Left ventricle myocardium inferior (tissue), 1 donor: ENCODE measurements at regions not wholly inside any gene's neighbourhood (a gene's known extent, or its start where the extent isn't known, plus 50 kb on each side); places are given as distances from the start of the nearest gene placed in this dataset.
"Not testable (repeated sequence)": the region's sequence is repeated elsewhere in the genome, so short reads cannot be mapped to it uniquely, and the experiment has no call there.

Experiments used
- DNase-seq: peaks from one replicate; pipeline ENCODE4 v3.0.0-alpha.2; 2020
- H3K27ac ChIP-seq: fragments of 200-600 bp; replicated peaks from 2 replicates; pipeline ENCODE4 v1.8.0; 2021
- H3K27me3 ChIP-seq: fragments of 200-600 bp; 2 replicates; pipeline ENCODE4 v1.8.0; 2021; ENCODE audit warnings: low read depth
- H3K36me3 ChIP-seq: fragments of 200-600 bp; 2 replicates; pipeline ENCODE4 v1.8.0; 2021
- H3K4me1 ChIP-seq: fragments of 200-600 bp; 2 replicates; pipeline ENCODE4 v1.8.0; 2021
- H3K4me3 ChIP-seq: fragments of 200-600 bp; 2 replicates; pipeline ENCODE4 v1.8.0; 2021; ENCODE audit warnings: mild to moderate bottlenecking, moderate library complexity
- H3K9me3 ChIP-seq: fragments of 200-600 bp; replicated peaks from 2 replicates; pipeline ENCODE4 v1.8.0; 2021
- intact Hi-C: fragments of 100-400 bp; cut with micrococcal nuclease; formaldehyde crosslinking; loops from one replicate; pipeline ENCODE4 v1.11.0; 2022
- TF ChIP-seq, protein P1 (sequence below): fragments of 200-600 bp; IDR thresholded peaks from 2 replicates; pipeline ENCODE4 v1.8.0; 2021; ENCODE audit warnings: antibody characterized with exemption, mild to moderate bottlenecking, borderline replicate concordance
- donor health status: DM: no; HTN: yes; CAD: no; lungs with severe emphysema.

DNA sequence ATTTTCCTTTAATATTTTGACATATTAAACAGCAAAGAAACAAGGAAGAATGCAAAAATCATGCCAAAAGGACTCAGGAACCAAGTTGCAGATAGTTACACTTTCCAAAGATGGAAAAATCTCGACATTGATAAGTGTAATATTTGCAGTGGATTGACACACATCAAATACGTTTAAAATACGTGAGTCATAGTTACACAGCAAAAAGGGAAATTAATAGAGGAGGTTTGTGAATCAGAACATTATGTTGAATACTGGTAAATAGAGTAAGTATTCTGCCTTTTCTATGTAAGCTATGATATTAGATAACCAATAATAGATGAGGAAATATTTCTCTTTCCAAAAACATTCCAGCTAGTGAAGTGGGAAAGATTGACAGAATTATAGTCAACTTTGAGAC is 1761.3 kb upstream of the IGFBP7 start:
- TF ChIP-seq, protein P1, sequence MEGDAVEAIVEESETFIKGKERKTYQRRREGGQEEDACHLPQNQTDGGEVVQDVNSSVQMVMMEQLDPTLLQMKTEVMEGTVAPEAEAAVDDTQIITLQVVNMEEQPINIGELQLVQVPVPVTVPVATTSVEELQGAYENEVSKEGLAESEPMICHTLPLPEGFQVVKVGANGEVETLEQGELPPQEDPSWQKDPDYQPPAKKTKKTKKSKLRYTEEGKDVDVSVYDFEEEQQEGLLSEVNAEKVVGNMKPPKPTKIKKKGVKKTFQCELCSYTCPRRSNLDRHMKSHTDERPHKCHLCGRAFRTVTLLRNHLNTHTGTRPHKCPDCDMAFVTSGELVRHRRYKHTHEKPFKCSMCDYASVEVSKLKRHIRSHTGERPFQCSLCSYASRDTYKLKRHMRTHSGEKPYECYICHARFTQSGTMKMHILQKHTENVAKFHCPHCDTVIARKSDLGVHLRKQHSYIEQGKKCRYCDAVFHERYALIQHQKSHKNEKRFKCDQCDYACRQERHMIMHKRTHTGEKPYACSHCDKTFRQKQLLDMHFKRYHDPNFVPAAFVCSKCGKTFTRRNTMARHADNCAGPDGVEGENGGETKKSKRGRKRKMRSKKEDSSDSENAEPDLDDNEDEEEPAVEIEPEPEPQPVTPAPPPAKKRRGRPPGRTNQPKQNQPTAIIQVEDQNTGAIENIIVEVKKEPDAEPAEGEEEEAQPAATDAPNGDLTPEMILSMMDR = no peak
- Histone ChIP-seq H3K27ac (no peak overlapping the region), H3K4me1 (no peaks in the 10 kb centered on the region), H3K4me3 (no peak overlapping the region), H3K9me3 (no peaks in the 10 kb centered on the region), H3K27me3 (no peaks in the 10 kb centered on the region), H3K36me3 (no peaks in the 10 kb centered on the region)
- DNase-seq = no peak
- intact Hi-C loops = no loop called here

DNA sequence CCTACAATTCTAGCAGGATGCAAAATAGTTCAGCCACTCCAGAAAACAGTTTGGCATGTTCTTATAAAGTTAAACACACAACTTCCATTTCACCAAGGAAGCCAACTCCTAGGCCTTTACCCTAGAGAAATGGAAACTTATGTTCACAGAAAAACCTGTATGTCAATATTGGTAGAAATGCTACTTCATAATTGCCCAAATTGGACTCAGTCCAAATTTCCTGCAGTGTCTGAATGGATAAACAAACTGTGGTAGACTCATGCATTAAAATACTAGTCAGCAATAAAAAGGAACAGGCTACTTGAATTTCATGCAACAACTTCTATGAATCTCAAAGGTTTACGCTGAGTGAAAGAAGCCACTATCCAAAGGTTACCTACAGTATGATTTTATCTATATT is 1738.8 kb upstream of the IGFBP7 start:
- H3K9me3 ChIP-seq = peaks cover 5% of the 10 kb centered on the region
- TF ChIP-seq, protein P1 = no peak
- H3K4me1 ChIP-seq = no peaks in the 10 kb centered on the region
- no peaks in the 10 kb centered on the region for H3K27me3 ChIP-seq
- H3K27ac ChIP-seq = no peak overlapping the region
- intact Hi-C loops = no loop called here
- DNase-seq = no peak
- H3K4me3 ChIP-seq = no peak overlapping the region
- no peaks in the 10 kb centered on the region for H3K36me3 ChIP-seq

DNA sequence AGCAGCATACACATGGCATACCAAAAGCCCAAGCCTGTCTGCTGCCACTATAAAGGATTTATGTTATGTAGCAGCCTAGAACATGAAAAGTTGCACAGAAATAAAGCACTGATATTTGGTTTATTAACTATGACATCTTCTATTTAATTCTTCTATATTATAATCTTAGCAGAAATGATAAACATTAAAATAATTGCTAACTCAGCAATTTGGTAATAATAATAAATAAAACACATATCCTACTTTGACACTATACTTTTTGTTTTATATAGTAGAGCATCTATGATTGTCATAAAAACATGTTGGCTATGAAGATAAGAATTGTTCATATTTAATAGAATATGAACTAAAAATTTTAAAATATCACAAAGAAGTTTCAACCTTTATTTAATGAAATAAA is 1733.3 kb upstream of the IGFBP7 start:
- Histone ChIP-seq H3K27ac (no peak overlapping the region), H3K9me3 (peaks cover 5% of the 10 kb centered on the region), H3K4me3 (no peak overlapping the region), H3K4me1 (no peaks in the 10 kb centered on the region), H3K27me3 (no peaks in the 10 kb centered on the region), H3K36me3 (no peaks in the 10 kb centered on the region)
- TF ChIP-seq, protein P1 = no peak
- DNase-seq = no peak
- intact Hi-C loops = no loop called here

DNA sequence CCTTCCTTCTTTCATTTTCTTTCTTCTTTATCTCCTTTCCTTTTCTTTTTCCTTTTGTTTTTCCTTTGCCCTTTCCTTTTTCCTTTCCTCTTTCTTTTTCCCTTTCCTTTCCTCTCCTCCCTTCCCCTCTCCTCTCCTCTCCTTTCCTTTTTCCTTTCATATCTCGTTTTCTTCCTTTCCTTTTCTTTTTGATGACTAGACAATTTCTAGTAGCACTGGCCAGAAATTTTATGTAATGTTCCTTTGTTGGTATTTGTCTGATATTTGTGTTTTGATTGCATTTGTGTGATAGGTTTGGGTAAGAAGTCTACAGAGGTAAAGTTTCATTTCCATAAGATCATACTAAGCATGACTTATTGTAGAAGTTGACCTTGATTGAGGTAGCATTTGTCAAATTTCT is 1722.9 kb upstream of the IGFBP7 start:
- H3K36me3 ChIP-seq = no peaks in the 10 kb centered on the region
- intact Hi-C loops = no loop called here
- H3K4me3 ChIP-seq = no peak overlapping the region
- H3K27me3 ChIP-seq = no peaks in the 10 kb centered on the region
- H3K9me3 ChIP-seq = no peaks in the 10 kb centered on the region
- no peak for DNase-seq
- H3K4me1 ChIP-seq = no peaks in the 10 kb centered on the region
- TF ChIP-seq, protein P1 = no peak
- H3K27ac ChIP-seq = no peak overlapping the region

DNA sequence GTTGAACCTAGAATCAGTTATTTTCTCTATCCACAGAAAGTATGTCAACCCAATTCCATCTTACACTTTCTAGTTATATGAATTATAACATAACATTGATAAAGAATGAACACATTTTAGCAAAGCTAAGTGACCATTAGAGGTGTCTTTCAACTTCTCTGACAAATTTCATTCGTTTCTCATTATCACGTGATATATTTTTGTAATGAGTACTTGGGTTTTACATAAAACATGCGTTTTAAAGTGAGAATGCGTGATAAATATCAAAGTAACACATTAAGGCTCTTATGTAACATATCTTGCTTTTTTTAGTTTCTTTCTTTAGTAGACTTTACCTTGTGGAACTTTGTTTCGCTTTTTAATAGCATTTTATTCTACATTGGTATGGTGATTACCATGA is 1715.1 kb upstream of the IGFBP7 start:
- Histone ChIP-seq H3K36me3 (no peaks in the 10 kb centered on the region), H3K27ac (no peak overlapping the region), H3K9me3 (no peaks in the 10 kb centered on the region), H3K4me1 (no peaks in the 10 kb centered on the region), H3K27me3 (no peaks in the 10 kb centered on the region), H3K4me3 (no peak overlapping the region)
- TF ChIP-seq, protein P1 = no peak
- intact Hi-C loops = no loop called here
- DNase-seq = no peak

DNA sequence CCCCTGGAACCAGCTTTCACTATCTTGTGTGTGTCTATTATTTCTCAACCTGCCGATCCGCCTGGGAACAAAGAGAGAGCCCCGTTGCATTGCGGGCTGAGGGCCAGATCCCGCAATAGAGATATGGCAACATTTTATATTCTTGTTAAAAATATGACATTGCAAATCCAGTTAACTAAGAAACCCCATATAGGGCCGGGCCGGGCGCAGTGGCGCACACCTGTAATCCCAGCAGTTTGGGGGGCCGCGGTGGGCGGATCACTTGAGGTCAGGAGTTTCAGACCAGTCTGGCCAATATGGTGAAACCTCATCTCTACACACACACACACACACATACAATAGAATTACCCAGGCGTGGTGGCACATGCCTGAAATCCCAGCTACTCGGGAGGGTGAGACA is 1708.4 kb upstream of the IGFBP7 start:
- H3K9me3 ChIP-seq, H3K4me3 ChIP-seq, H3K36me3 ChIP-seq, DNase-seq, H3K27me3 ChIP-seq, intact Hi-C loops, H3K4me1 ChIP-seq, H3K27ac ChIP-seq: not testable (repeated sequence)
